HG03280 (cell line): ENCODE measurements at regions not wholly inside any gene's neighbourhood (a gene's known extent, or its start where the extent isn't known, plus 50 kb on each side); places are given as distances from the start of the nearest gene placed in this dataset.
A peak's percentile ranks its signal among the peaks of the same experiment; 100 is the strongest.

Experiments
- ATAC-seq: cut with Tn5 transposase; IDR thresholded peaks from one replicate; pipeline ENCODE4 v1.9.1; 2021; ENCODE audit warnings: mild to moderate bottlenecking, moderate library complexity; ENCODE audit not compliant: unreplicated experiment

DNA sequence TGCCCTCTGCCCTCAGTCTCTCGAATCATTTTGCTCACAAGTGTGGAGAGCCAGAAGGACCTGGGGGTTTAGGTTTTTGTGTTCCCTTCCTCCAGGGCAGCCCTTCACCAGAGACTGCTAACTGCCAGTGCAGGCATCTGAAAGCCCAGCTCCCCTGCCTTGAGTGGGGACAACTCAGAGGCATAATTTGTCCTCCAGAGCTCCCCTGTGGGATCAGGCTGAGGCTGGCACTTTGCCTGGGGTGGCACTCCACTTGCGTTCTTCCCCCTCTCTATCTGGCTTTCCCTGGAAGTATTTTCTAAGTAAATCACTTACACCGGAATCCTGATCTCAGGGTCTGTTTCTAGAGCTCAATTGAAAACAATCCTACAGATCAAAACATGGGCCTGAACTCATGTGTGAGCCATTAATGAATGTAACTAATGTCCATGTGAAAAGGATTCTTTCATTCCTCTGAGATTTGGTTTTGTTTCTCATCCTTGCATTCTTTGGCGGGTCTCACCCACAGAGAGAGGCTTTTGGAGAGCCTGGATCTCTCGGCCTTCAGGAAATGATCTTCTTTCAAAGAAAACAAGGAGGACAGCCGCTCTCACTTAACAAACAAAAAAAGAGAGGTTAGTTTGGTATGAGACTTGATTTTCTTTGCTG lies 125.7 kb upstream of the RIPOR2 start:
- no peak for ATAC-seq

- ATAC-seq, result no peak
These were observed 126.5 kb upstream of the RIPOR2 start for GRCh38 chr6:25062070-25062811.

GRCh38 chr6:25064006-25064405 lies 128.2 kb upstream of the RIPOR2 start:
- ATAC-seq, result no peak

DNA sequence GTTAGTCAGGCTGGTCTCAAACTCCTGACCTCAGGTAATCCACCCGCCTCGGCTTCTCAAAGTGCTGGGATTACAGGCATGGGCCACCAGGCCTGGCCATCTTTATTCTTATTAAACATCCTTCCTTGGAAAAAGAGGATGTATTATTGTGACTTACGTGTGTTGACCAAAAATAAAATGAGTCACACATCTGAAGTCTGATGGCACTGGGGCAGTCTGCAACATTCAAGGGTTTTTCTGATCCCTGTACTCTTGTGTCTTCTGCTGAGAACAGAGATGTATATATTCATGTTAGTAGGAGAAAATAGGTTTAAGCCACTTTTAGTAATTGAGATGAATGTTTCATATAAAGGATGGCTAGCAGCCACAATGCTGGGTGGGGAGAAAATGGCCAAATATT lies 129.9 kb upstream of the RIPOR2 start:
- no peak for ATAC-seq

DNA sequence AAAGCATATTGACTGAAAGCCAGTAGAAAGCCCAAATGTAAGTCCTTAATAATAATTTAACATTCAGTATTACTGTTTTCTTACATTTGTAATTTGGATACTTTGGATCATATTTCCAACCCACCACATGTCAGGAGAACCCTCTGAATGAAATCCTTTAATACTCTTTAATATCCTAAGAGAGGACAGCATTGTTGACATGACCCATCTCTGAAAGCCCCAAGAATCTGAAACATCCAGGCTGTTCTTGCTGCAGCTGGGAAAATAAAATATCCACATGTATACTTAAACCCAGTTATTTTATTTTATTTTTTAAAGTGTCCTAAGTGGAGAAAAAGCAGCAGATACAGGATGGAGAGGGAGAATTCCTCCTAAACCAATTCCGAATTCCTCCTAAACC lies 130.8 kb upstream of the RIPOR2 start:
- no peak for ATAC-seq

- ATAC-seq, result no peak
These were observed 133.1 kb upstream of the RIPOR2 start for GRCh38 chr6:25068866-25069265.

DNA sequence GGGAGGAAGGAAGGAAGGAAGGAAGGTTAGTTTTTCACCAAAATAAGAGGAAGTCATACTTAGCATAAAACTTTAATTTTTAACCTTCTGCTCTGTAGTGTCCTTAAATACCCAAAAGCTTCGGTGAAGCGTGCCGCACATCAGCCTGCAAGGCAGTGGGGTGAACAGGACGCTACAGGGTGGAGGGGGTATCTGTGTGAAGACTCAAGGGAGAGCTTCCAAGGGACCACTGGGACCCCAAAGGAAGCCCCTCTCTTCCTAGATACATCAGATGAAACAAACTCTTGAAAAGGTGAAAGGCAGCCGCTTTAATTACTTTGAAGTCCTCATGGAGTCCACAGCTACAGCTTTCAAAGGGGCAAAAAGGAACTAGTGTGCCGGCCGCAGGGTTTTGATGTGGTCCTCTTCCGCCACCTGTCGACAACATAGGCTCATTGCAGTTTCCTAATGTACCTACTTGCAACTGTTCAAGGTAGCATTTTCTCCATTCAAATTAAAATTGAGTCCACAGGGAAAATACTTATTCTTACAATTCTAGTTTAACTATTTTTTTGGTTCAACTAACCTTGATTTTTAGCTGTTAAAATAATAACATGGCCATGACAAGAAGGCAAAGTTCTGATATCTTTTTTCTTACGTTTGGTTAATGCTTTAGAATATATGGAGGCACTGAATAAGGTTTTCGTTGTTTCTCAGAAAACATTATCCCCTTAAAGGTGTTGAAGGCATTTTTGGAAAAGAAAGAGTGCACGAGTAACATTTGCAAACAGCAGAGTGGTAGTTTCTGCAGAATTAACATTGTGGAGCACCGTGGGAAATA lies 135.0 kb upstream of the RIPOR2 start:
- peak; percentile 86 for ATAC-seq

- no peak for ATAC-seq
These were observed 142.4 kb upstream of the RIPOR2 start for GRCh38 chr6:25078141-25078540.

DNA sequence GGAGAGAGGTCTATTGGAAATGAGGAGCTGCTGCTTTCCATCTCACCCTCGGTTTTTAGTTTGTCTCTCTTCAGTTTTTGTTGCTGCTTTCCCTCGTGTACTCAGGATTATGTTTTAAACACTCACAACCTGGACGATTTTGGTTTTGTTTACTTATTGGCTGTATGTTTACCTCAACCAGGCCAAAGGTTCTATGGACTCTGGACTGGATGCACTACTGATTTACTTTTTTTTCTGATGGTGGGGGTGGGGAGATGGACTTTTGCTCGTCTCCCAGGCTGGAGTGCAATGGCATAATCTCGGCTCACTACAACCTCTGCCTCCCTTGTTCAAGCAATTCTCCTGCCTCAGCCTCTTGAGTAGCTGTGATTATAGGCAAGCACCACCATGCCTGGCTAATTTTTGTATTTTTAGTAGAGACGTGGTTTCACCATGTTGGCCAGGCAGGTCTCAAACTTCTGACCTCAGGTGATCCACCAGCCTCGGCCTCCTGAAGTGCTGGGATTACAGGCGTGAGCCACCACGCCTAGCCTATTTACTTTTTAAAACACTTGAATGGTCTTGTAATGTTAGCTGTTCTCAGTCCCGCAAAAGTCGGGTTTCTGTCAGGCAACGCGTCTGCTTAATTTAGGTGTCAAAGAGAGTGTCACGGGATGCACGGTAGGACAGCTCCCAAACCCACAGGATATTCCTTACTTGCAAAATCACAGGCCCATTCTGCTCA lies 148.2 kb upstream of the RIPOR2 start:
- no peak for ATAC-seq

- no peak for ATAC-seq
These were observed 148.7 kb upstream of the RIPOR2 start for GRCh38 chr6:25084508-25084833.

DNA sequence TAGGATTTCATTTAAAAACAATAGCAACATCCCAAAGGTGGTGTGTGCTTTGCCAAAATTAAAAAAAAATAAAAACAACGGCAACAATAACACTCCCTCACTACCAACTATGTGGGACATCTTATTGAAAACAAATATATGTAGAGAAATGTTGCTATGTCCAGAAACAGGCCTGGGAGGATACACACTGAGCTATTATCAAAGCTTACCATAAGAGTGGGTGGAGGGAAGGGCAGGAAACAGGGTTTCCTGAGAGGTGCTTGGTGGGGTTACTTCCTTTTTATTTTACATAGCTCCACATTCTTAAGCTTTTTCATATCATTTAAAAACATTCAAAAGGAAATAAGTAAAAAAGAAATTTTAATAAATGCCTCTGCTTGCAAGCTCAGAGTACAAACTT lies 150.0 kb upstream of the RIPOR2 start:
- ATAC-seq, result no peak

DNA sequence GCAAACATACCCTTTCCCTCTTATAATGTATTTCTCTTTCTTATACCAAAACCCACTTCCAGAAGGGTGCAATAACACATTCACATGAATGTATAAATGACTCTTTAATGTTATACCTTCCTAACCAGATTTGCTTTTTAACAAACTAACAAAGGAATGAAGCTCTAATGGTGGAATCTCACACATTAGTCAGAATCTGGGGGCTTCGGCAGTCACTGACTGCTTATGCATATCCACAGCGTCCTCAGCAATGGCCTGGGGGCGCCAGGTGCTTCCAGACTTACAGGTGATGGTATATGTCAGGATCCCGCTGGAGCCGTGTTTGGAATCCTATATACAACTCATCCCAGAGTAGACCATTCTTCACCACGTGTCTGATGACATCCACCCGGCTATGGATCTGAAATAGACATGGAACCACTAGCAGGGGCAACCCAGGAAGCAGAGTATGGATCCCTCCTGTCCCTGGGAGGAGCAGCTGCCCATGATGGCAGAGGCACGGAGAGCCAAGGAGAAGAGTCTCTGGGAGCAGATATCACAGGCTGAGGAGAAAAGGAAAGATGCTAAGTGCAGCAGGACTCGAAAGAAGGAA lies 150.8 kb upstream of the RIPOR2 start:
- ATAC-seq, result no peak

DNA sequence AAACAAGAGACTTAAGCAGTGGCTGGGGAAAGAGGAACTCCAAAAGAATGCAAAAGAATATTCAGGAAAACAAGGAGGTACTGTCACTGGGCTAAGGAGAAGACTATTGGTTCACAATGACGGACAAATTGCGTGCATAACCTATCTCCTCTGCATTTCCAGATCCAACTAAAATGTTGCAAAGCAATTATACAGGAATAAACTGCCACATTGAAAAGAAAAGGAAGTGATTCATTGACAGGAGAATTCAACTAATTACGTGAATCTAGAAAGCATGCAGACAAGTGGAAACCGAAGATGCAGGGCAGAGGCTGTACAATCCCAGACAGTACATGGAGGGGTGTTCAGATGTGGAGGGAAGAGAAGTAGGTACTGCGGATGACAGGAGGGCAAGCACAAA lies 152.8 kb upstream of the RIPOR2 start:
- ATAC-seq, result no peak

DNA sequence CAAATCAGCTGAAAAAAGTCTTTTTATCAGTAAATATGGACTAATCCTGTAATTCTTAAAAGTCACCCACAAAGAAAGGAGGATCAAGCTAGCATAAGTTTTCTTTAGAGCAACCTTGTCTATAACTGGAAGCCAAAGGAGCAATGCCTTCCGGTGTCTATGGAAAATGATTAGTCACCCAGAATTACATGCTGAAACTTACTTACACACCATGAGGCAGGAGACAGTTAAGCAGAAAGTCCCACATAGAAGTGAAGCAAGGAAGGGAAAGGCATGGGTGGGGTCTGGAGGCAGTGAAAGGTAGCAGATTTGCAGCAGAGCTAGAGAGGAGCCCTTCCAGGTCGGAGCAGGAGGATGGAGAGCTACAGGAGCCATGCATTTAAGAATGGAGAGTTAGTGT lies 153.7 kb upstream of the RIPOR2 start:
- ATAC-seq, result no peak

- no peak for ATAC-seq
These were observed 159.0 kb upstream of the RIPOR2 start for GRCh38 chr6:25094726-25095125.

DNA sequence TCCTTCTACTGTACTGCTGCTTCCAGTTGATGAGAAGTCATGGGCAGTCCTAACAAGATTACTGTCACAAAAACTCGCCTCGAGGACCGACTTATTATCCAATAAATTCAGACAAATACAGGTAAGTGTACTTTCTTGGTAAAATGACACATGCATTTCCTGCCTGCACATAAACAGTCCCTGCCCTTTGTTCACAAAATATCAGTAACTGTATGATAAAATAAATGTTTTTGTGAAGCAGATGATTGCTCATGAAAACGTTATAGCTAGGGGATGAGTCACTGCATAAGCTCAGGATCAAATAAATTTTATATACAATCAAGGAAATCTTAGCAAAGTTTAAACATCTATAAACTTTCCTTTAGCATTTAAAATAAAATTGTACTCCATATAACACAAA lies 164.5 kb upstream of the RIPOR2 start:
- ATAC-seq, result no peak

- ATAC-seq, result no peak
These were observed 167.8 kb upstream of the RIPOR2 start for GRCh38 chr6:25103603-25104002.

GRCh38 chr6:25105070-25105925 lies 169.5 kb upstream of the RIPOR2 start:
- ATAC-seq, result no peak

GRCh38 chr6:25107218-25107617 lies 171.5 kb upstream of the RIPOR2 start:
- ATAC-seq, result peak; percentile 67

- ATAC-seq, result no peak
These were observed 167.4 kb upstream of the CARMIL1 start for GRCh38 chr6:25111782-25112181.
